Forelimb muscle (tissue), 1 donor: ENCODE measurements at regions not wholly inside any gene's neighbourhood (a gene's known extent, or its start where the extent isn't known, plus 50 kb on each side); places are given as distances from the start of the nearest gene placed in this dataset.

Experiments
- DNase-seq: peaks from one replicate; pipeline ENCODE4 v3.0.0-alpha.2; 2013; ENCODE audit warnings: low read depth

- no peak for DNase-seq
Observed at GRCh38 chrX:8869812-8870211, 68.6 kb upstream of the FAM9A start.

GRCh38 chrX:8868906-8869305, 67.7 kb upstream of the FAM9A start:
- DNase-seq: peak; percentile 9

- no peak for DNase-seq
Observed at GRCh38 chrX:8868070-8868773, 67.0 kb upstream of the FAM9A start.

GRCh38 chrX:8867406-8867805, 66.2 kb upstream of the FAM9A start:
- no peak for DNase-seq

- DNase-seq: no peak
Observed at GRCh38 chrX:8864161-8864560, 63.0 kb upstream of the FAM9A start.

GRCh38 chrX:8861908-8862307, 60.7 kb upstream of the FAM9A start:
- DNase-seq: no peak

- no peak for DNase-seq
Observed at GRCh38 chrX:8851231-8851886, 50.2 kb upstream of the FAM9A start.
